ENCODE measurements at regions not wholly inside any gene's neighbourhood (a gene's known extent, or its start where the extent isn't known, plus 50 kb on each side); places are given as distances from the start of the nearest gene placed in this dataset.

DNA sequence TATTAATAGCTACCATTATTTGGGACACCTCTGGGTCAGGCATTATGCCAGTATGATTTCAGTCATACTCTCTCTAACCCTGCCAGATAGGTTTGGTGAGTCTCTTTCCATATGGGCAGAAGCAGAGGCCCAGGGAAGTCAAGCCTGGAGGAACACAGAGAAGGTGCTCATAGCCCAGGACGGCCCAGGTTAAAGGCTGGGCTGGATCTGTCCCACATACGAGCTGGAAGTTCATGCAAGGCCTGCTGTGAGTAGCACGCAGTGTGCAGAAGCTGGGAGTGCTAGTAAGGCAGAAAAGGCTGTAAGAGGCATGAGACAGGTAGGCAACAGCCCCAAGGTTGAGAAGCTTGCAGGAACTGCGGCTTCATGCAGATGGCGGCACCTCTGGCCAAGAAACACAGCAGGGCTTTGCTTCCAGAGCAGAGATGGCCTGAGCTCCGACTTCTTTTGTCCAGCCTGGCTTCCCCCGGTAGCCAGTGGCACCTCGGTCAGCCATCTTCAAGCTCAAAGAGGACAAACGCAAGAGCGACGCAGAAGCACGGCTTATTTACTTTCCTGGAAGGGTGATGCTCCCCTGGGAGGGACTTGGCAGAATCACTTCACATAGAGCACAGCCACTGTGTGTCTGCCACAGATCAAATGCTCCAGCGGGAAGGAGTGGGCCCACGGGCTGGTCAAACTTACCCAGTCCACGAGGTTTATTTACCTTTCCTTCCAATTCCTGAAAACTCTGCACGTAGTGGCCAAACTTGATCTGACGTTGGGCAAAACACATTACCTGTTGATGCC, 58.5 kb upstream of the MAP4K4 start:
- H3K79me2 ChIP-seq (ENCODE audit: control insufficient read depth, insufficient read depth, low read length) = no peaks in the 10 kb centered on the region
- H3K4me1 ChIP-seq (ENCODE audit: control insufficient read depth, extremely low read depth, insufficient read depth, low read length) = no peaks in the 10 kb centered on the region
- no peak overlapping the region for H3K4me3 ChIP-seq (replicated peaks in 1 of 4; ENCODE audit: control extremely low read depth in 1 of 4, insufficient read depth in 1 of 4, low read depth in 3 of 4, low read length in 4 of 4)
- no peak overlapping the region for H3K4me2 ChIP-seq (ENCODE audit: extremely low read depth, insufficient read depth, low read length)
- no peaks in the 10 kb centered on the region for H3K27me3 ChIP-seq (ENCODE audit: control insufficient read depth, insufficient read depth, low read length)
- DNase-seq (ENCODE audit: low read depth in 2 of 2) = no peak
- H3K36me3 ChIP-seq (ENCODE audit: control insufficient read depth, insufficient read depth, low read length) = no peaks in the 10 kb centered on the region
- H3K9me3 ChIP-seq (ENCODE audit: control insufficient read depth, insufficient read depth, low read depth, low read length) = no peaks in the 10 kb centered on the region
- no peak overlapping the region for H3K27ac ChIP-seq (ENCODE audit: insufficient read depth, low read length)
- TF ChIP-seq EZH2 (IDR thresholded peaks at IDR 0.05; ENCODE audit: low read length, missing control alignments) (no peak), CTCF (conservative IDR thresholded peaks at IDR 0.05 in 1 of 2, IDR thresholded peaks at IDR 0.05 in 1 of 2; ENCODE audit: low read depth in 1 of 2, low read length in 2 of 2) (no peak)
- H3K9ac ChIP-seq (ENCODE audit: insufficient read depth, low read length) = no peak overlapping the region
- no peaks in the 10 kb centered on the region for H4K20me1 ChIP-seq (ENCODE audit: control insufficient read depth, extremely low read depth, insufficient read depth, low read length)
- no peak overlapping the region for H2AFZ ChIP-seq (ENCODE audit: low read length)

GRCh38 chr2:101638181-101638711, 59.3 kb upstream of the MAP4K4 start:
- Histone ChIP-seq H3K9ac (ENCODE audit: insufficient read depth, low read length) (no peak overlapping the region), H3K36me3 (ENCODE audit: control insufficient read depth, insufficient read depth, low read length) (no peaks in the 10 kb centered on the region), H3K79me2 (ENCODE audit: control insufficient read depth, insufficient read depth, low read length) (no peaks in the 10 kb centered on the region), H3K4me2 (ENCODE audit: extremely low read depth, insufficient read depth, low read length) (no peak overlapping the region), H2AFZ (ENCODE audit: low read length) (no peak overlapping the region), H3K9me3 (ENCODE audit: control insufficient read depth, insufficient read depth, low read depth, low read length) (no peaks in the 10 kb centered on the region), H3K27ac (ENCODE audit: insufficient read depth, low read length) (no peak overlapping the region), H3K27me3 (ENCODE audit: control insufficient read depth, insufficient read depth, low read length) (no peaks in the 10 kb centered on the region), H3K4me1 (ENCODE audit: control insufficient read depth, extremely low read depth, insufficient read depth, low read length) (no peaks in the 10 kb centered on the region), H3K4me3 (replicated peaks in 1 of 4; ENCODE audit: control extremely low read depth in 1 of 4, insufficient read depth in 1 of 4, low read depth in 3 of 4, low read length in 4 of 4) (no peak overlapping the region), H4K20me1 (ENCODE audit: control insufficient read depth, extremely low read depth, insufficient read depth, low read length) (no peaks in the 10 kb centered on the region)
- TF ChIP-seq EZH2 (IDR thresholded peaks at IDR 0.05; ENCODE audit: low read length, missing control alignments) (no peak), CTCF (conservative IDR thresholded peaks at IDR 0.05 in 1 of 2, IDR thresholded peaks at IDR 0.05 in 1 of 2; ENCODE audit: low read depth in 1 of 2, low read length in 2 of 2) (no peak)
- no peak for DNase-seq (ENCODE audit: low read depth in 2 of 2)

DNA sequence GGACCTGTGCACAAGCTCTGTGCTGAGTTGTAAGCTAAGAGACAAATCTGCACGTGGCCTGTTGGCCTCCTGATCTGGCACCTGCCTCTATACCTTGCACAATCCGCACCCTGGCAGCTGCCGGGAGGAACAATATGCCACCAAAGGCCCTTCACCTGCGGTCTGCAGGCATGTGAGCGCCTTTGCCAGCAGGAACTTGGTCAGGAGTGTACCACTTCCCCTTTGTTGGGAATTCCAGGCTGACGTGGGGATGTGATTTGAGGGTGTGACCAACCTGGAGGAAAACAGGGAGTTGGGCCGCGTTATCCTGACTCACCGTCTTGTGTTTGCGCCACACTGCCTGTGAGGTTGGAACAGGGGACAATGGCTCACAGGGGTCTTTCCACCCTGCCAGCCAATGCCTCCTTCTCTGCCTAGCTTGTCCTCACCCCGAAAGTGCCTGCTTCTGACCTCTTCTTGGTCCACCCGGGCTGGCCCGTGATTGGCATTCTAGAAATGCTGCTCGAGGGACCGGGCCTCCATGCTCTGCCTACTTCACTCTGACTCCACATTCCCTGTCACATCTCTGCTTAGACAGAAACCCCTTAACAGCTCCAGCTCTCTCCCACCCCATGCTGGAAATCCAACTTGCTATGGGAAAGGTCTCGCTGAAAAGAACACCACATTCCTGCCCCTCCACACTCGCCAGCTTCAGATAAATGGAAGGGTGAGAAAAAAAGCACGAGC, 67.1 kb upstream of the MAP4K4 start:
- Histone ChIP-seq H3K4me2 (ENCODE audit: extremely low read depth, insufficient read depth, low read length) (no peak overlapping the region), H2AFZ (ENCODE audit: low read length) (peak overlapping the region; percentile 7), H3K9me3 (ENCODE audit: control insufficient read depth, insufficient read depth, low read depth, low read length) (no peaks in the 10 kb centered on the region), H4K20me1 (ENCODE audit: control insufficient read depth, extremely low read depth, insufficient read depth, low read length) (no peaks in the 10 kb centered on the region), H3K4me1 (ENCODE audit: control insufficient read depth, extremely low read depth, insufficient read depth, low read length) (no peaks in the 10 kb centered on the region), H3K4me3 (replicated peaks in 1 of 4; ENCODE audit: control extremely low read depth in 1 of 4, insufficient read depth in 1 of 4, low read depth in 3 of 4, low read length in 4 of 4) (no peak overlapping the region), H3K9ac (ENCODE audit: insufficient read depth, low read length) (no peak overlapping the region), H3K36me3 (ENCODE audit: control insufficient read depth, insufficient read depth, low read length) (no peaks in the 10 kb centered on the region), H3K27me3 (ENCODE audit: control insufficient read depth, insufficient read depth, low read length) (no peaks in the 10 kb centered on the region), H3K27ac (ENCODE audit: insufficient read depth, low read length) (no peak overlapping the region), H3K79me2 (ENCODE audit: control insufficient read depth, insufficient read depth, low read length) (no peaks in the 10 kb centered on the region)
- TF ChIP-seq CTCF (conservative IDR thresholded peaks at IDR 0.05 in 1 of 2, IDR thresholded peaks at IDR 0.05 in 1 of 2; ENCODE audit: low read depth in 1 of 2, low read length in 2 of 2) (no peak), EZH2 (IDR thresholded peaks at IDR 0.05; ENCODE audit: low read length, missing control alignments) (no peak)
- DNase-seq (ENCODE audit: low read depth in 2 of 2) = no peak

Data from fibroblast of lung (primary cell).